BE2C (cell line): ENCODE measurements at regions not wholly inside any gene's neighbourhood (a gene's known extent, or its start where the extent isn't known, plus 50 kb on each side); places are given as distances from the start of the nearest gene placed in this dataset.

ENCODE experiments used
- DNase-seq: peaks from one replicate; pipeline ENCODE4 v3.0.0-alpha.2; 2020
- H3K27me3 ChIP-seq: fragments of 250-450 bp; sonication (Bioruptor Pico); 2 replicates; pipeline ENCODE4 v1.5.1; 2020; ENCODE audit warnings: mild to moderate bottlenecking
- H3K36me3 ChIP-seq: fragments of 250-450 bp; sonication (Bioruptor Pico); 2 replicates; pipeline ENCODE4 v1.5.1; 2020; ENCODE audit warnings: mild to moderate bottlenecking
- H3K4me1 ChIP-seq: fragments of 250-450 bp; sonication (Bioruptor Pico); 2 replicates; pipeline ENCODE4 v1.5.1; 2020
- H3K4me3 ChIP-seq: 2 replicates; pipeline ENCODE4 v1.5.1; 2011; ENCODE audit warnings: low read depth, low read length
- H3K9me3 ChIP-seq: fragments of 250-450 bp; sonication (Bioruptor Pico); 2 replicates; pipeline ENCODE4 v1.5.1; 2020
- CTCF ChIP-seq: IDR thresholded peaks from 2 replicates; pipeline ENCODE4 v1.5.1; 2012; ENCODE audit warnings: mild to moderate bottlenecking, low read depth, low read length

GRCh38 chr1:234960722-234961455 is 167.7 kb downstream of the TOMM20 start:
- Histone ChIP-seq H3K4me1 (peaks cover 31% of the 10 kb centered on the region), H3K27me3 (no peaks in the 10 kb centered on the region), H3K4me3 (no peak overlapping the region), H3K9me3 (no peaks in the 10 kb centered on the region), H3K36me3 (no peaks in the 10 kb centered on the region)
- TF ChIP-seq CTCF: no peak
- no peak for DNase-seq

GRCh38 chr1:234958706-234959657 is 169.7 kb downstream of the TOMM20 start:
- H3K27me3 ChIP-seq: no peaks in the 10 kb centered on the region
- H3K4me1 ChIP-seq: peaks cover 41% of the 10 kb centered on the region
- H3K36me3 ChIP-seq: no peaks in the 10 kb centered on the region
- no peaks in the 10 kb centered on the region for H3K9me3 ChIP-seq
- no peak overlapping the region for H3K4me3 ChIP-seq
- no peak for DNase-seq
- no peak for TF ChIP-seq CTCF

- Histone ChIP-seq H3K4me3 (no peak overlapping the region), H3K9me3 (no peaks in the 10 kb centered on the region), H3K36me3 (no peaks in the 10 kb centered on the region), H3K4me1 (peaks cover 37% of the 10 kb centered on the region), H3K27me3 (no peaks in the 10 kb centered on the region)
- TF ChIP-seq CTCF: no peak
- DNase-seq: no peak
Observed at GRCh38 chr1:234958066-234958705, 170.5 kb downstream of the TOMM20 start.

GRCh38 chr1:234957330-234958065 is 171.1 kb downstream of the TOMM20 start:
- peaks cover 33% of the 10 kb centered on the region for H3K4me1 ChIP-seq
- H3K36me3 ChIP-seq: no peaks in the 10 kb centered on the region
- H3K9me3 ChIP-seq: no peaks in the 10 kb centered on the region
- H3K27me3 ChIP-seq: no peaks in the 10 kb centered on the region
- no peak for DNase-seq
- H3K4me3 ChIP-seq: no peak overlapping the region
- no peak for TF ChIP-seq CTCF

- TF ChIP-seq CTCF: no peak
Observed at GRCh38 chr1:234956821-234957329, 171.8 kb downstream of the TOMM20 start.

More at GRCh38 chr1:234956821-234957329, 171.8 kb downstream of the TOMM20 start:
- no peaks in the 10 kb centered on the region for H3K9me3 ChIP-seq
- H3K4me1 ChIP-seq: peaks cover 26% of the 10 kb centered on the region
- H3K4me3 ChIP-seq: no peak overlapping the region
- no peaks in the 10 kb centered on the region for H3K36me3 ChIP-seq
- no peaks in the 10 kb centered on the region for H3K27me3 ChIP-seq
- no peak for DNase-seq
